GM12864 (cell line): ENCODE measurements at regions not wholly inside any gene's neighbourhood (a gene's known extent, or its start where the extent isn't known, plus 50 kb on each side); places are given as distances from the start of the nearest gene placed in this dataset.

Experiments
- DNase-seq: peaks from one replicate; pipeline ENCODE4 v3.0.0-alpha.2; 2011; ENCODE audit warnings: low read depth
- H3K4me3 ChIP-seq: 2 replicates; pipeline ENCODE4 v1.5.1; 2011; ENCODE audit warnings: mild to moderate bottlenecking, low read depth, low read length, control low read depth
- CTCF ChIP-seq: IDR thresholded peaks from 2 replicates; pipeline ENCODE4 v1.5.1; 2011; ENCODE audit warnings: low read depth, mild to moderate bottlenecking, moderate library complexity, low read length, control low read depth, inconsistent platforms; ENCODE audit errors: missing control alignments

- H3K4me3 ChIP-seq = no peak overlapping the region
- TF ChIP-seq CTCF = no peak
- DNase-seq = no peak
These were observed 59.5 kb upstream of the LHX1 start for GRCh38 chr17:36877771-36878170.

- TF ChIP-seq CTCF = no peak
- DNase-seq = no peak
- H3K4me3 ChIP-seq = no peak overlapping the region
These were observed 59.1 kb upstream of the LHX1 start for GRCh38 chr17:36878216-36878615.

GRCh38 chr17:36879027-36879426 is 58.2 kb upstream of the LHX1 start:
- no peak for DNase-seq
- no peak overlapping the region for H3K4me3 ChIP-seq
- no peak for TF ChIP-seq CTCF

- no peak for DNase-seq
- no peak for TF ChIP-seq CTCF
- H3K4me3 ChIP-seq = no peak overlapping the region
These were observed 57.6 kb upstream of the LHX1 start for GRCh38 chr17:36879624-36880131.

GRCh38 chr17:36880268-36880905 is 56.9 kb upstream of the LHX1 start:
- H3K4me3 ChIP-seq = no peak overlapping the region
- DNase-seq = no peak
- TF ChIP-seq CTCF = no peak

GRCh38 chr17:36881323-36881722 is 56.0 kb upstream of the LHX1 start:
- no peak for DNase-seq
- TF ChIP-seq CTCF = no peak
- no peak overlapping the region for H3K4me3 ChIP-seq
